HL-60 (cell line): ENCODE measurements at regions not wholly inside any gene's neighbourhood (a gene's known extent, or its start where the extent isn't known, plus 50 kb on each side); places are given as distances from the start of the nearest gene placed in this dataset.

Experiments used
- DNase-seq, 2 experiments: peaks; one replicate each; pipeline ENCODE4 v3.0.0-alpha.2; 2010 to 2020; ENCODE audit warnings: low read depth in 1 of 2, low spot score in 1 of 2
- H3K27ac ChIP-seq: fragments of 250-450 bp; sonication (Bioruptor Pico); replicated peaks from 2 replicates; pipeline ENCODE4 v1.5.1; 2020; ENCODE audit warnings: mild to moderate bottlenecking, moderate library complexity
- H3K27me3 ChIP-seq: fragments of 250-450 bp; sonication (Bioruptor Pico); 2 replicates; pipeline ENCODE4 v1.5.1; 2021; ENCODE audit warnings: mild to moderate bottlenecking, moderate library complexity; ENCODE audit not compliant: insufficient read depth, poor library complexity, severe bottlenecking
- H3K4me3 ChIP-seq: replicated peaks from 2 replicates; pipeline ENCODE4 v1.5.1; 2011; ENCODE audit warnings: mild to moderate bottlenecking, control low read depth, low read length; ENCODE audit not compliant: insufficient read depth
- GABPA ChIP-seq: IDR thresholded peaks from 2 replicates; pipeline ENCODE4 v1.6.1; 2012; ENCODE audit warnings: low read depth
- POLR2AphosphoS5 ChIP-seq: IDR thresholded peaks from 2 replicates; pipeline ENCODE4 v1.6.1; 2012; ENCODE audit warnings: low read depth
- SPI1 ChIP-seq: IDR thresholded peaks from 2 replicates; pipeline ENCODE4 v1.6.1; 2012; ENCODE audit warnings: low read depth, mild to moderate bottlenecking, borderline replicate concordance
- TF ChIP-seq, protein P1 (sequence below): IDR thresholded peaks from 2 replicates; pipeline ENCODE4 v1.6.1; 2012; ENCODE audit warnings: low read depth; ENCODE audit not compliant: insufficient replicate concordance
- TF ChIP-seq, protein P2 (sequence below): IDR thresholded peaks from one replicate; pipeline ENCODE4 v1.5.1; 2011; ENCODE audit warnings: low read length, control low read depth, inconsistent platforms; ENCODE audit not compliant: insufficient read depth

DNA sequence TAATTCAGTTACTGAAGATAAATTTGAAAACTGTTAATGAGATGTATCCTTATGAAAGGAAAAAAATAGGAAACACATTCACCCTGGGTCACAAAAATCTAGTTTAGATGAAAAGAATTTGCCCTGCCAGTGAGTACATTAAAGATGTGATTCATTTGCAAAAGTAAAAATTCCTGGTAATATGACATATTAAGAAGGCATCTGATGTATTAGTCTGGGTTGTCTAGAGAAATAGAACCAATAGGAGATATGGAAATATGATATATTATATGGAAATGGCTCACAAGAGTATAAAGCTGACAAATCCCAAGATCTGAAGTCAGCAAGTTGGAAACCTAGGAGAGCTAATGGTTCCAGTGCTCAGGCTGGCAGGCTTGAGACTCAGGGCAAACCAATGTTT is 153.8 kb downstream of the MRPL39 start:
- no peaks in the 10 kb centered on the region for H3K27me3 ChIP-seq
- H3K27ac ChIP-seq: no peak overlapping the region
- no peak for DNase-seq
- TF ChIP-seq SPI1 (no peak), GABPA (no peak)
- TF ChIP-seq, protein P1, sequence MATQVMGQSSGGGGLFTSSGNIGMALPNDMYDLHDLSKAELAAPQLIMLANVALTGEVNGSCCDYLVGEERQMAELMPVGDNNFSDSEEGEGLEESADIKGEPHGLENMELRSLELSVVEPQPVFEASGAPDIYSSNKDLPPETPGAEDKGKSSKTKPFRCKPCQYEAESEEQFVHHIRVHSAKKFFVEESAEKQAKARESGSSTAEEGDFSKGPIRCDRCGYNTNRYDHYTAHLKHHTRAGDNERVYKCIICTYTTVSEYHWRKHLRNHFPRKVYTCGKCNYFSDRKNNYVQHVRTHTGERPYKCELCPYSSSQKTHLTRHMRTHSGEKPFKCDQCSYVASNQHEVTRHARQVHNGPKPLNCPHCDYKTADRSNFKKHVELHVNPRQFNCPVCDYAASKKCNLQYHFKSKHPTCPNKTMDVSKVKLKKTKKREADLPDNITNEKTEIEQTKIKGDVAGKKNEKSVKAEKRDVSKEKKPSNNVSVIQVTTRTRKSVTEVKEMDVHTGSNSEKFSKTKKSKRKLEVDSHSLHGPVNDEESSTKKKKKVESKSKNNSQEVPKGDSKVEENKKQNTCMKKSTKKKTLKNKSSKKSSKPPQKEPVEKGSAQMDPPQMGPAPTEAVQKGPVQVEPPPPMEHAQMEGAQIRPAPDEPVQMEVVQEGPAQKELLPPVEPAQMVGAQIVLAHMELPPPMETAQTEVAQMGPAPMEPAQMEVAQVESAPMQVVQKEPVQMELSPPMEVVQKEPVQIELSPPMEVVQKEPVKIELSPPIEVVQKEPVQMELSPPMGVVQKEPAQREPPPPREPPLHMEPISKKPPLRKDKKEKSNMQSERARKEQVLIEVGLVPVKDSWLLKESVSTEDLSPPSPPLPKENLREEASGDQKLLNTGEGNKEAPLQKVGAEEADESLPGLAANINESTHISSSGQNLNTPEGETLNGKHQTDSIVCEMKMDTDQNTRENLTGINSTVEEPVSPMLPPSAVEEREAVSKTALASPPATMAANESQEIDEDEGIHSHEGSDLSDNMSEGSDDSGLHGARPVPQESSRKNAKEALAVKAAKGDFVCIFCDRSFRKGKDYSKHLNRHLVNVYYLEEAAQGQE: no peak
- no peak overlapping the region for H3K4me3 ChIP-seq

DNA sequence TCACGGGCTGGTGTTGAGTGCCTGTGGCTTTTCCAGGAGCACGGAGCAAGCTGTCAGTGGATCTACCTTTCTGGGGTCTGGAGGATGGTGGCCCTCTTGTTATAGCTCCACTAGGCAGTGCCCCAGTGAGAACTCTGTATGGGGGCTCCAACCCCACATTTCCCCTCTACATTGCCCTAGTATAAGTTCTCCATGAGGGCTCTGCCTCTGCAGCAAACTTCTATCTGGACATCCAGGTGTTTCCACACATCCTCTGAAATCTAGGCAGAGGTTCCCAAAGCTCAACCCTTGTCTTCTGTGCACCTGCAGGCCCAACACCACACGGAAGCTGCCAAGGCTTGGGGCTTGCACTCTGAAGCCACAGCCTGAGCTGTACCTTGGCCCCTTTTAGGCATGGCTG is 157.3 kb downstream of the MRPL39 start:
- H3K27me3 ChIP-seq: no peaks in the 10 kb centered on the region
- no peak overlapping the region for H3K27ac ChIP-seq
- no peak overlapping the region for H3K4me3 ChIP-seq
- TF ChIP-seq POLR2AphosphoS5: no peak
- TF ChIP-seq, protein P2, sequence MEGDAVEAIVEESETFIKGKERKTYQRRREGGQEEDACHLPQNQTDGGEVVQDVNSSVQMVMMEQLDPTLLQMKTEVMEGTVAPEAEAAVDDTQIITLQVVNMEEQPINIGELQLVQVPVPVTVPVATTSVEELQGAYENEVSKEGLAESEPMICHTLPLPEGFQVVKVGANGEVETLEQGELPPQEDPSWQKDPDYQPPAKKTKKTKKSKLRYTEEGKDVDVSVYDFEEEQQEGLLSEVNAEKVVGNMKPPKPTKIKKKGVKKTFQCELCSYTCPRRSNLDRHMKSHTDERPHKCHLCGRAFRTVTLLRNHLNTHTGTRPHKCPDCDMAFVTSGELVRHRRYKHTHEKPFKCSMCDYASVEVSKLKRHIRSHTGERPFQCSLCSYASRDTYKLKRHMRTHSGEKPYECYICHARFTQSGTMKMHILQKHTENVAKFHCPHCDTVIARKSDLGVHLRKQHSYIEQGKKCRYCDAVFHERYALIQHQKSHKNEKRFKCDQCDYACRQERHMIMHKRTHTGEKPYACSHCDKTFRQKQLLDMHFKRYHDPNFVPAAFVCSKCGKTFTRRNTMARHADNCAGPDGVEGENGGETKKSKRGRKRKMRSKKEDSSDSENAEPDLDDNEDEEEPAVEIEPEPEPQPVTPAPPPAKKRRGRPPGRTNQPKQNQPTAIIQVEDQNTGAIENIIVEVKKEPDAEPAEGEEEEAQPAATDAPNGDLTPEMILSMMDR: no peak
- no peak for TF ChIP-seq GABPA
- no peak for TF ChIP-seq SPI1
- TF ChIP-seq, protein P1: no peak
- no peak for DNase-seq

DNA sequence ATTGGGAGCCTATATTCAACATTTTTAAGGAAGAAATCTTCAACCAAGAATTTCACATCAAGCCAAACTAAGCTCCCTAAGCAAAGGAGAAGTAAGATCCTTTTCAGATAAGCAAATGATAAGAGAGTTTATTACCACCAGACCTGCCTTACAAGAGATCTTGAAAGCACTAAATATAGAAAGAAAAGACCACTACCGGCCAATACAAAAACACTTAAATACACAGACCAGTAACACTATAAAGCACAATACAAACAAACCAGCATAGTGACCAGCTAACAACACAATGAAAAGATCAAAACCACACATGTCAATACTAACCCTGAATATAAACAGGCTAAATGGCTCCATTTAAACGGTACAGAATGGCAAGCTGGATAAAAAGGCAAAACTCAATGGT is 165.4 kb downstream of the MRPL39 start:
- Histone ChIP-seq H3K4me3 (no peak overlapping the region), H3K27me3 (no peaks in the 10 kb centered on the region), H3K27ac (no peak overlapping the region)
- DNase-seq: no peak
- TF ChIP-seq GABPA (no peak), SPI1 (no peak), POLR2AphosphoS5 (no peak)
- TF ChIP-seq, protein P1: no peak
- TF ChIP-seq, protein P2: no peak
